Osteocyte (in vitro differentiated cells): ENCODE measurements at regions not wholly inside any gene's neighbourhood (a gene's known extent, or its start where the extent isn't known, plus 50 kb on each side); places are given as distances from the start of the nearest gene placed in this dataset.

Experiments
- DNase-seq: peaks from one replicate; pipeline ENCODE4 v3.0.0; 2021; ENCODE audit warnings: mixed read lengths; ENCODE audit not compliant: unreplicated experiment; ENCODE audit errors: extremely low spot score
- H3K27ac Mint-ChIP-seq: one replicate; pipeline ENCODE4 v1.8.0; 2021; ENCODE audit warnings: mild to moderate bottlenecking, mixed read lengths; ENCODE audit not compliant: unreplicated experiment
- H3K27me3 Mint-ChIP-seq: one replicate; pipeline ENCODE4 v1.8.0; 2021; ENCODE audit warnings: mixed read lengths; ENCODE audit not compliant: unreplicated experiment
- H3K36me3 Mint-ChIP-seq: one replicate; pipeline ENCODE4 v1.8.0; 2021; ENCODE audit warnings: mixed read lengths; ENCODE audit not compliant: unreplicated experiment
- H3K4me1 Mint-ChIP-seq: one replicate; pipeline ENCODE4 v1.8.0; 2021; ENCODE audit warnings: mixed read lengths; ENCODE audit not compliant: unreplicated experiment
- H3K4me3 Mint-ChIP-seq: one replicate; pipeline ENCODE4 v1.8.0; 2021; ENCODE audit warnings: mild to moderate bottlenecking, moderate library complexity, mixed read lengths; ENCODE audit not compliant: unreplicated experiment
- H3K9me3 Mint-ChIP-seq: one replicate; pipeline ENCODE4 v1.8.0; 2021; ENCODE audit warnings: mixed read lengths; ENCODE audit not compliant: unreplicated experiment
- TF ChIP-seq, protein P1 (sequence below): fragments of 200-600 bp; sonication (generic); IDR thresholded peaks from 2 replicates; pipeline ENCODE4 v1.5.0; 2021; ENCODE audit warnings: antibody characterized with exemption, mild to moderate bottlenecking, moderate library complexity

GRCh38 chr16:51409001-51409675 is 258.1 kb upstream of the SALL1 start:
- H3K27me3 Mint-ChIP-seq = no peaks in the 10 kb centered on the region
- no peak for DNase-seq
- TF ChIP-seq, protein P1, sequence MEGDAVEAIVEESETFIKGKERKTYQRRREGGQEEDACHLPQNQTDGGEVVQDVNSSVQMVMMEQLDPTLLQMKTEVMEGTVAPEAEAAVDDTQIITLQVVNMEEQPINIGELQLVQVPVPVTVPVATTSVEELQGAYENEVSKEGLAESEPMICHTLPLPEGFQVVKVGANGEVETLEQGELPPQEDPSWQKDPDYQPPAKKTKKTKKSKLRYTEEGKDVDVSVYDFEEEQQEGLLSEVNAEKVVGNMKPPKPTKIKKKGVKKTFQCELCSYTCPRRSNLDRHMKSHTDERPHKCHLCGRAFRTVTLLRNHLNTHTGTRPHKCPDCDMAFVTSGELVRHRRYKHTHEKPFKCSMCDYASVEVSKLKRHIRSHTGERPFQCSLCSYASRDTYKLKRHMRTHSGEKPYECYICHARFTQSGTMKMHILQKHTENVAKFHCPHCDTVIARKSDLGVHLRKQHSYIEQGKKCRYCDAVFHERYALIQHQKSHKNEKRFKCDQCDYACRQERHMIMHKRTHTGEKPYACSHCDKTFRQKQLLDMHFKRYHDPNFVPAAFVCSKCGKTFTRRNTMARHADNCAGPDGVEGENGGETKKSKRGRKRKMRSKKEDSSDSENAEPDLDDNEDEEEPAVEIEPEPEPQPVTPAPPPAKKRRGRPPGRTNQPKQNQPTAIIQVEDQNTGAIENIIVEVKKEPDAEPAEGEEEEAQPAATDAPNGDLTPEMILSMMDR = no peak
- no peak overlapping the region for H3K27ac Mint-ChIP-seq
- H3K4me3 Mint-ChIP-seq = no peak overlapping the region
- H3K4me1 Mint-ChIP-seq = no peaks in the 10 kb centered on the region
- peaks cover 24% of the 10 kb centered on the region for H3K9me3 Mint-ChIP-seq
- H3K36me3 Mint-ChIP-seq = no peaks in the 10 kb centered on the region

GRCh38 chr16:51408357-51408756 is 257.3 kb upstream of the SALL1 start:
- no peak overlapping the region for H3K27ac Mint-ChIP-seq
- TF ChIP-seq, protein P1 = no peak
- no peak overlapping the region for H3K4me3 Mint-ChIP-seq
- DNase-seq = no peak
- peaks cover 18% of the 10 kb centered on the region for H3K9me3 Mint-ChIP-seq
- no peaks in the 10 kb centered on the region for H3K36me3 Mint-ChIP-seq
- H3K27me3 Mint-ChIP-seq = no peaks in the 10 kb centered on the region
- no peaks in the 10 kb centered on the region for H3K4me1 Mint-ChIP-seq

DNA sequence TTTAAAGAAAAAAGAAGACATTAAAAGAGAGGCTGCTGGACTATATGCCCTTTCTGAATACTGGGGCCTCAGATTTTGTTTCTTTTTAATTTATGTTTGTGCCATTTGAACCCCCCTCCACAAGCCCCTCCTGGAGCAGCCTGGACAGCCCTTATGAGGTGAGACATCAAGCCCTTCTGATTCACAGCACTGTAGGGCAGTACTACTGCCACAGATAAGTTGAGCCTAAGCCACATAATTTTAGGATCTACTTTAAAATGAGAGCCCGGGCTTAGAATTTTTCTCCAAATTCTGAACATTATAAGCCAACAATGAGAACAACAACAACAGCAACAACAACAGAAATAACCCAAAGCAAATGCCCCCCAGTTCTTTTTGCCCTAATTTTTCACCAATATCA is 256.9 kb upstream of the SALL1 start:
- Mint-ChIP-seq H3K4me1 (no peaks in the 10 kb centered on the region), H3K9me3 (peaks cover 19% of the 10 kb centered on the region), H3K27me3 (no peaks in the 10 kb centered on the region), H3K27ac (no peak overlapping the region), H3K36me3 (no peaks in the 10 kb centered on the region), H3K4me3 (no peak overlapping the region)
- TF ChIP-seq, protein P1 = no peak
- DNase-seq = no peak

GRCh38 chr16:51407199-51407598 is 256.1 kb upstream of the SALL1 start:
- no peak for DNase-seq
- no peak overlapping the region for H3K27ac Mint-ChIP-seq
- no peaks in the 10 kb centered on the region for H3K27me3 Mint-ChIP-seq
- no peaks in the 10 kb centered on the region for H3K36me3 Mint-ChIP-seq
- no peaks in the 10 kb centered on the region for H3K4me1 Mint-ChIP-seq
- TF ChIP-seq, protein P1 = no peak
- peaks cover 17% of the 10 kb centered on the region for H3K9me3 Mint-ChIP-seq
- no peak overlapping the region for H3K4me3 Mint-ChIP-seq

DNA sequence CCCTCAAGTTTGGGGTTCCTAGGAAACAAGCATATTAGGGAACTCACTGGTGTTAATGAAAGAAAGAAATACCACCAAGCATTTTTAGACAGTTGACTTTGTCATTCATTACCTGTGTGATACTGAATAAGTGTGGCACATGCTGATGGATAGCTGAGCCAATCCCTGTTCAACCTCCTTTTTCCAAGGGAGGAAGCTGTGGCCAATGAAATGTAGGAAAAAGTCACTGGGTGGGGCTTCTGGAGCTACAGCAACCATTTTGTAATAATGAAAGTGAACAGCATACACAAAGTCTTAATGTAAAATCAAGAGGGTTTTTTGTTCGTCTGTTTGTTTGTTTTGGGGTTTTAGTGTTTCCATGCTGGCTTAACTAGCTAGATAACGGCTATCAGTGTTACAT is 254.3 kb upstream of the SALL1 start:
- TF ChIP-seq, protein P1 = no peak
- Mint-ChIP-seq H3K36me3 (no peaks in the 10 kb centered on the region), H3K27ac (no peak overlapping the region), H3K9me3 (peaks cover 25% of the 10 kb centered on the region), H3K27me3 (no peaks in the 10 kb centered on the region), H3K4me1 (no peaks in the 10 kb centered on the region), H3K4me3 (no peak overlapping the region)
- DNase-seq = no peak
